ENCODE measurements at regions not wholly inside any gene's neighbourhood (a gene's known extent, or its start where the extent isn't known, plus 50 kb on each side); places are given as distances from the start of the nearest gene placed in this dataset.

DNA sequence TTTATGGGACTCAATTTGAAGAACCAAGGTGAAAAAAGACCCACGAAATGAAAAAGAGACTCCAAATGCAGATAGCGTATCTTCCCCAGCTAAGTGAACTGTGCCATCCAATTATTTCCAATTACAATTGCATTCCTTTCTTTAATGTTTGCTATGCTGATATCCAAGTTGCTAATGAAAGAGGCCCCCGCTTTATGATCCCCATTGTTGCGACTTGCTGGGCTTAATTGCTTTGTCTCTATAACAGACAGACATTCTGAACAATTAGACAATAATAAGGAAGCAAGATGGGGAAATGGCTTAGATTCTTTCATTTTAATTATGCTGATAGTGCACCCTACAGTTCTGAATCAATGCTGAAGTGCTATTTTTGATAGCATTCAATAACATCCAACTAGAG, 354.3 kb downstream of the KIF4B start (continued):
- TF ChIP-seq, protein P1, sequence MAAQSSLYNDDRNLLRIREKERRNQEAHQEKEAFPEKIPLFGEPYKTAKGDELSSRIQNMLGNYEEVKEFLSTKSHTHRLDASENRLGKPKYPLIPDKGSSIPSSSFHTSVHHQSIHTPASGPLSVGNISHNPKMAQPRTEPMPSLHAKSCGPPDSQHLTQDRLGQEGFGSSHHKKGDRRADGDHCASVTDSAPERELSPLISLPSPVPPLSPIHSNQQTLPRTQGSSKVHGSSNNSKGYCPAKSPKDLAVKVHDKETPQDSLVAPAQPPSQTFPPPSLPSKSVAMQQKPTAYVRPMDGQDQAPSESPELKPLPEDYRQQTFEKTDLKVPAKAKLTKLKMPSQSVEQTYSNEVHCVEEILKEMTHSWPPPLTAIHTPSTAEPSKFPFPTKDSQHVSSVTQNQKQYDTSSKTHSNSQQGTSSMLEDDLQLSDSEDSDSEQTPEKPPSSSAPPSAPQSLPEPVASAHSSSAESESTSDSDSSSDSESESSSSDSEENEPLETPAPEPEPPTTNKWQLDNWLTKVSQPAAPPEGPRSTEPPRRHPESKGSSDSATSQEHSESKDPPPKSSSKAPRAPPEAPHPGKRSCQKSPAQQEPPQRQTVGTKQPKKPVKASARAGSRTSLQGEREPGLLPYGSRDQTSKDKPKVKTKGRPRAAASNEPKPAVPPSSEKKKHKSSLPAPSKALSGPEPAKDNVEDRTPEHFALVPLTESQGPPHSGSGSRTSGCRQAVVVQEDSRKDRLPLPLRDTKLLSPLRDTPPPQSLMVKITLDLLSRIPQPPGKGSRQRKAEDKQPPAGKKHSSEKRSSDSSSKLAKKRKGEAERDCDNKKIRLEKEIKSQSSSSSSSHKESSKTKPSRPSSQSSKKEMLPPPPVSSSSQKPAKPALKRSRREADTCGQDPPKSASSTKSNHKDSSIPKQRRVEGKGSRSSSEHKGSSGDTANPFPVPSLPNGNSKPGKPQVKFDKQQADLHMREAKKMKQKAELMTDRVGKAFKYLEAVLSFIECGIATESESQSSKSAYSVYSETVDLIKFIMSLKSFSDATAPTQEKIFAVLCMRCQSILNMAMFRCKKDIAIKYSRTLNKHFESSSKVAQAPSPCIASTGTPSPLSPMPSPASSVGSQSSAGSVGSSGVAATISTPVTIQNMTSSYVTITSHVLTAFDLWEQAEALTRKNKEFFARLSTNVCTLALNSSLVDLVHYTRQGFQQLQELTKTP (IDR thresholded peaks at IDR 0.05; ENCODE audit: low read depth in 1 of 2, partially characterized antibody in 2 of 2): no peak
- TF ChIP-seq ZNF253 (CRISPR knock-in tag; conservative IDR thresholded peaks at IDR 0.05): no peak
- no peak for TF ChIP-seq BACH1 (tag; IDR thresholded peaks at IDR 0.05)

DNA sequence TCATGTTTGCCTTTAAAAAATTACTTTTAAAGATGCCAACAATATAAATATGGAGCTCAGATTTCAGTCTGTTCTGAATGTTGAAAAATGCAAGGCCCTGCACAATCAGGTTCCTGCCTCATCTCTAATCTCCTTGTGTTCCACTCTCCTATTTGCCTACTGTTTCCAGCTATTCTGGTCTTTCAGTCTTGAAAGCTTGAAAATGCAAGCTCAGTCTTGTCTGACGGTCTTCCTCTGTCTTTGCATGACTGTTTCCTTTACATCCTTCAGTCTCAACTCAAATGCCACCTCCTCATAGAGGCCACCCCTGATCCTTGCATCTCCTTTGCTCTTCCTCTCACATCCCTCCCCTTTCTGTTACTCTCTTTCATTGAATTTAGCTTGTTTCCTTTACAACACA, 354.9 kb downstream of the KIF4B start:
- ChIA-PET POLR2A (no interaction called here), CTCF (ENCODE audit: low intra/inter-chr PET ratio) (no interaction called here)
- no peaks in the 10 kb centered on the region for H3K36me3 ChIP-seq (ENCODE audit: control insufficient read depth, insufficient read depth, low read length)
- no peaks in the 10 kb centered on the region for H3K79me2 ChIP-seq (ENCODE audit: control insufficient read depth, insufficient read depth, low read length)
- no peak overlapping the region for H3K4me3 ChIP-seq
- H3K9me3 ChIP-seq (replicated peaks; ENCODE audit: control insufficient read depth, insufficient read depth, low read depth, low read length): no peaks in the 10 kb centered on the region
- TF ChIP-seq POLR2G (IDR thresholded peaks at IDR 0.05; ENCODE audit: low read depth, low read length) (no peak), RNF2 (IDR thresholded peaks at IDR 0.05) (no peak)
- TF ChIP-seq, protein P2, sequence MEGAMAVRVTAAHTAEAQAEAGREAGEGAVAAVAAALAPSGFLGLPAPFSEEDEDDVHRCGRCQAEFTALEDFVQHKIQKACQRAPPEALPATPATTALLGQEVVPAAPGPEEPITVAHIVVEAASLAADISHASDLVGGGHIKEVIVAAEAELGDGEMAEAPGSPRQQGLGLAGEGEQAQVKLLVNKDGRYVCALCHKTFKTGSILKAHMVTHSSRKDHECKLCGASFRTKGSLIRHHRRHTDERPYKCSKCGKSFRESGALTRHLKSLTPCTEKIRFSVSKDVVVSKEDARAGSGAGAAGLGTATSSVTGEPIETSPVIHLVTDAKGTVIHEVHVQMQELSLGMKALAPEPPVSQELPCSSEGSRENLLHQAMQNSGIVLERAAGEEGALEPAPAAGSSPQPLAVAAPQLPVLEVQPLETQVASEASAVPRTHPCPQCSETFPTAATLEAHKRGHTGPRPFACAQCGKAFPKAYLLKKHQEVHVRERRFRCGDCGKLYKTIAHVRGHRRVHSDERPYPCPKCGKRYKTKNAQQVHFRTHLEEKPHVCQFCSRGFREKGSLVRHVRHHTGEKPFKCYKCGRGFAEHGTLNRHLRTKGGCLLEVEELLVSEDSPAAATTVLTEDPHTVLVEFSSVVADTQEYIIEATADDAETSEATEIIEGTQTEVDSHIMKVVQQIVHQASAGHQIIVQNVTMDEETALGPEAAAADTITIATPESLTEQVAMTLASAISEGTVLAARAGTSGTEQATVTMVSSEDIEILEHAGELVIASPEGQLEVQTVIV (CRISPR knock-in tag; IDR thresholded peaks at IDR 0.05; ENCODE audit: borderline replicate concordance): no peak
- intact Hi-C loops (cut with micrococcal nuclease): no loop called here
- no peak for FAIRE-seq
- BruUV-seq (replicated peaks): no TSS peak
- H3K9ac ChIP-seq (ENCODE audit: insufficient read depth in 1 of 2, low read depth in 2 of 2, low read length in 2 of 2): no peak overlapping the region
- no peaks in the 10 kb centered on the region for H3K27me3 ChIP-seq (ENCODE audit: control insufficient read depth in 2 of 2, insufficient read depth in 2 of 2, low read length in 2 of 2)
- H3K4me2 ChIP-seq (ENCODE audit: insufficient read depth, low read length): no peak overlapping the region
- no peak for ATAC-seq
- H4K20me1 ChIP-seq (replicated peaks; ENCODE audit: control insufficient read depth, insufficient read depth, low read length): no peaks in the 10 kb centered on the region
- in situ Hi-C loops (cut with MboI): no loop called here
- H3K9me1 ChIP-seq (ENCODE audit: control insufficient read depth, insufficient read depth, low read length): no peaks in the 10 kb centered on the region
- no peak for DNase-seq (ENCODE audit: extremely low read depth in 1 of 4, low spot score in 3 of 4)
- no peak overlapping the region for H3K27ac ChIP-seq (ENCODE audit: extremely low read depth, low read depth, low read length)
- H3K4me1 ChIP-seq (replicated peaks in 1 of 2; ENCODE audit: control insufficient read depth in 2 of 2, insufficient read depth in 2 of 2, low read length in 2 of 2): no peaks in the 10 kb centered on the region
- no peak overlapping the region for H2AFZ ChIP-seq (ENCODE audit: low read depth, low read length)
- 0% methylated on average over 1 of the region's 1 CpG for WGBS (ENCODE audit: insufficient coverage, low coverage, missing lambda C conversion rate)
